GM23338 (cell line): ENCODE measurements at regions not wholly inside any gene's neighbourhood (a gene's known extent, or its start where the extent isn't known, plus 50 kb on each side); places are given as distances from the start of the nearest gene placed in this dataset.

ENCODE experiments used
- ATAC-seq: fragments of 200-7000 bp; cut with Tn5 transposase; 3 replicates; pipeline ENCODE4 v1.9.1; 2020
- DNase-seq: peaks from one replicate; pipeline ENCODE4 v3.0.0-alpha.2; 2015; ENCODE audit warnings: low spot score
- H2AFZ ChIP-seq: fragments of 200-600 bp; sonication (generic); 2 replicates; pipeline ENCODE4 v1.8.0; 2016; ENCODE audit warnings: antibody characterized with exemption, mild to moderate bottlenecking, moderate library complexity
- H3F3A ChIP-seq: fragments of 200-600 bp; sonication (generic); replicated peaks from 2 replicates; pipeline ENCODE4 v1.8.0; 2017; ENCODE audit warnings: antibody characterized with exemption, mixed run types, low read depth
- H3K27ac ChIP-seq: fragments of 200-600 bp; sonication (generic); 2 replicates; pipeline ENCODE4 v1.6.1; 2016; ENCODE audit warnings: low read depth
- H3K27me3 ChIP-seq: fragments of 200-600 bp; sonication (generic); 2 replicates; pipeline ENCODE4 v1.8.0; 2016; ENCODE audit warnings: mild to moderate bottlenecking, mixed run types, moderate library complexity; ENCODE audit not compliant: insufficient read depth
- H3K36me3 ChIP-seq: fragments of 200-600 bp; sonication (generic); 2 replicates; pipeline ENCODE4 v1.8.0; 2016; ENCODE audit warnings: mild to moderate bottlenecking; ENCODE audit not compliant: insufficient read depth
- H3K4me1 ChIP-seq: fragments of 200-600 bp; sonication (generic); 2 replicates; pipeline ENCODE4 v1.8.0; 2016; ENCODE audit warnings: mild to moderate bottlenecking, moderate library complexity; ENCODE audit not compliant: insufficient read depth
- H3K4me2 ChIP-seq: fragments of 200-600 bp; sonication (generic); 2 replicates; pipeline ENCODE4 v1.7.1; 2017; ENCODE audit warnings: mixed run types
- H3K4me3 ChIP-seq: fragments of 200-600 bp; sonication (generic); 2 replicates; pipeline ENCODE4 v1.6.1; 2016; ENCODE audit warnings: mixed run types
- H3K79me2 ChIP-seq: fragments of 200-600 bp; sonication (generic); replicated peaks from 2 replicates; pipeline ENCODE4 v1.8.0; 2017; ENCODE audit warnings: mild to moderate bottlenecking; ENCODE audit not compliant: insufficient read depth
- H3K9me2 ChIP-seq: fragments of 200-600 bp; sonication (generic); 2 replicates; pipeline ENCODE4 v1.8.0; 2017; ENCODE audit not compliant: insufficient read depth
- H4K20me1 ChIP-seq: fragments of 200-600 bp; sonication (generic); replicated peaks from 2 replicates; pipeline ENCODE4 v1.8.0; 2017; ENCODE audit warnings: mild to moderate bottlenecking; ENCODE audit not compliant: insufficient read depth
- H3K27ac Mint-ChIP-seq: 2 replicates; pipeline ENCODE4 v1.8.0; 2020; ENCODE audit warnings: inconsistent platforms, mild to moderate bottlenecking, moderate library complexity, mixed read lengths
- H3K27me3 Mint-ChIP-seq: 3 replicates; pipeline ENCODE4 v1.8.0; 2022; ENCODE audit warnings: low read depth, mild to moderate bottlenecking, moderate library complexity, mixed read lengths, inconsistent platforms; ENCODE audit not compliant: insufficient read depth, poor library complexity
- H3K36me3 Mint-ChIP-seq: 3 replicates; pipeline ENCODE4 v1.8.0; 2021; ENCODE audit warnings: low read depth, mild to moderate bottlenecking, inconsistent platforms, moderate library complexity, mixed read lengths
- H3K4me1 Mint-ChIP-seq: 3 replicates; pipeline ENCODE4 v1.8.0; 2020; ENCODE audit warnings: mild to moderate bottlenecking, inconsistent platforms, mixed read lengths
- H3K4me3 Mint-ChIP-seq: 3 replicates; pipeline ENCODE4 v1.8.0; 2021; ENCODE audit warnings: moderate library complexity, mild to moderate bottlenecking, inconsistent platforms, mixed read lengths
- H3K9me3 Mint-ChIP-seq: 3 replicates; pipeline ENCODE4 v1.8.0; 2020; ENCODE audit warnings: moderate library complexity, mild to moderate bottlenecking, inconsistent platforms, mixed read lengths
- CREB1 ChIP-seq: fragments of 250-450 bp; sonication (Bioruptor Pico); IDR thresholded peaks from 2 replicates; pipeline ENCODE4 v1.5.0; 2020; ENCODE audit warnings: low read depth, mild to moderate bottlenecking, moderate library complexity
- EZH2 ChIP-seq: fragments of 200-600 bp; sonication (generic); IDR thresholded peaks from one replicate; pipeline ENCODE4 v1.8.0; 2017; ENCODE audit warnings: antibody characterized with exemption, mild to moderate bottlenecking, low read depth; ENCODE audit not compliant: unreplicated experiment
- EZH2phosphoT487 ChIP-seq: fragments of 200-600 bp; sonication (generic); IDR thresholded peaks from one replicate; pipeline ENCODE4 v1.8.1; 2018; ENCODE audit warnings: antibody characterized with exemption; ENCODE audit not compliant: unreplicated experiment
- JUNB ChIP-seq: IDR thresholded peaks from one replicate; pipeline ENCODE4 v1.6.1; 2016; ENCODE audit warnings: antibody characterized with exemption; ENCODE audit not compliant: unreplicated experiment
- NANOG ChIP-seq: IDR thresholded peaks from 2 replicates; pipeline ENCODE4 v1.6.1; 2016; ENCODE audit warnings: antibody characterized with exemption, borderline replicate concordance
- POLR2AphosphoS5 ChIP-seq: IDR thresholded peaks from 2 replicates; pipeline ENCODE4 v1.6.1; 2016; ENCODE audit warnings: antibody characterized with exemption, low read depth
- STAT1 ChIP-seq: IDR thresholded peaks from one replicate; pipeline ENCODE4 v1.6.1; 2016; ENCODE audit warnings: antibody characterized with exemption; ENCODE audit not compliant: unreplicated experiment
- ZNF114 ChIP-seq: fragments of 250-450 bp; sonication (Bioruptor Pico); IDR thresholded peaks from 2 replicates; pipeline ENCODE4 v1.5.0; 2020; ENCODE audit warnings: mild to moderate bottlenecking, moderate library complexity
- ZNF331 ChIP-seq: fragments of 250-450 bp; sonication (Bioruptor Pico); IDR thresholded peaks from 2 replicates; pipeline ENCODE4 v1.5.0; 2020; ENCODE audit warnings: low read depth, mild to moderate bottlenecking, moderate library complexity
- TF ChIP-seq, protein P1 (sequence below): IDR thresholded peaks from one replicate; pipeline ENCODE4 v1.6.1; 2018; ENCODE audit warnings: antibody characterized with exemption; ENCODE audit not compliant: unreplicated experiment
- TF ChIP-seq, protein P2 (sequence below), 2 experiments: fragments of 200-600 bp in 1 of 2; sonication (generic) in 1 of 2; conservative IDR thresholded peaks; 2 replicates each; pipeline versions ENCODE4 v1.5.1 to v1.6.1; 2016 to 2017; ENCODE audit warnings: antibody characterized with exemption in 2 of 2, low read depth in 2 of 2, mild to moderate bottlenecking in 2 of 2, moderate library complexity in 1 of 2
- TF ChIP-seq, protein P3 (sequence below): IDR thresholded peaks from 2 replicates; pipeline ENCODE4 v1.6.1; 2016; ENCODE audit warnings: antibody characterized with exemption
- TF ChIP-seq, protein P4 (sequence below): fragments of 250-450 bp; sonication (Bioruptor Pico); IDR thresholded peaks from 2 replicates; pipeline ENCODE4 v1.5.0; 2020; ENCODE audit warnings: mild to moderate bottlenecking, moderate library complexity

DNA sequence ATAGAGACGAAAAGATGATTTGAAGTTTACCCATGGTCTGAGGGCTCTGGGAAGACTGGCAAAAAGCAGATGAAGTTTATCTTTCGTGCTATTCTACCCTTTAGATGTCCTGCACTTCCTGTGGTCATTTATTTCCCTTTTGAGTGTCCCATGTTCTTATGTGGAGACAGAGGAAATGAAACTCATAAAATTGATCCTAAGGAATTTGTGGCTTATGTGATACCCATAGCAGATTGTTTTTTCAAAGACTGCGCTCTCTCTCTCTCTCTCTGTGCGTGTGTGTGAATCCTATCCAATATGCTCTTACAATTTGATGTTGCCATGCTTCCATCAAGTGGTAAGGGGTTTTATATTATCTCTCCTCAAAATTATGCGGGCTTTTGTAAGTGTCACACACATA, 607.5 kb upstream of the DPPA4 start:
- Histone ChIP-seq H3K4me2 (no peak overlapping the region), H3K36me3 (no peaks in the 10 kb centered on the region), H3K9me2 (no peaks in the 10 kb centered on the region), H3K79me2 (no peaks in the 10 kb centered on the region), H4K20me1 (no peaks in the 10 kb centered on the region), H3F3A (no peaks in the 10 kb centered on the region), H3K27me3 (no peaks in the 10 kb centered on the region), H3K4me1 (no peaks in the 10 kb centered on the region), H3K4me3 (no peak overlapping the region), H2AFZ (peak overlapping the region; percentile 1; the same call in 1 of the 2 replicates), H3K27ac (no peak overlapping the region)
- H3K27ac Mint-ChIP-seq: no peak overlapping the region
- 0 out of 3 replicates have a peak, but pooled peaks cover 2% of the 10 kb centered on the region for H3K9me3 Mint-ChIP-seq
- H3K36me3 Mint-ChIP-seq: no peaks in the 10 kb centered on the region
- ATAC-seq (no peak), DNase-seq (no peak)
- no peak overlapping the region for H3K4me3 Mint-ChIP-seq
- TF ChIP-seq, protein P1, sequence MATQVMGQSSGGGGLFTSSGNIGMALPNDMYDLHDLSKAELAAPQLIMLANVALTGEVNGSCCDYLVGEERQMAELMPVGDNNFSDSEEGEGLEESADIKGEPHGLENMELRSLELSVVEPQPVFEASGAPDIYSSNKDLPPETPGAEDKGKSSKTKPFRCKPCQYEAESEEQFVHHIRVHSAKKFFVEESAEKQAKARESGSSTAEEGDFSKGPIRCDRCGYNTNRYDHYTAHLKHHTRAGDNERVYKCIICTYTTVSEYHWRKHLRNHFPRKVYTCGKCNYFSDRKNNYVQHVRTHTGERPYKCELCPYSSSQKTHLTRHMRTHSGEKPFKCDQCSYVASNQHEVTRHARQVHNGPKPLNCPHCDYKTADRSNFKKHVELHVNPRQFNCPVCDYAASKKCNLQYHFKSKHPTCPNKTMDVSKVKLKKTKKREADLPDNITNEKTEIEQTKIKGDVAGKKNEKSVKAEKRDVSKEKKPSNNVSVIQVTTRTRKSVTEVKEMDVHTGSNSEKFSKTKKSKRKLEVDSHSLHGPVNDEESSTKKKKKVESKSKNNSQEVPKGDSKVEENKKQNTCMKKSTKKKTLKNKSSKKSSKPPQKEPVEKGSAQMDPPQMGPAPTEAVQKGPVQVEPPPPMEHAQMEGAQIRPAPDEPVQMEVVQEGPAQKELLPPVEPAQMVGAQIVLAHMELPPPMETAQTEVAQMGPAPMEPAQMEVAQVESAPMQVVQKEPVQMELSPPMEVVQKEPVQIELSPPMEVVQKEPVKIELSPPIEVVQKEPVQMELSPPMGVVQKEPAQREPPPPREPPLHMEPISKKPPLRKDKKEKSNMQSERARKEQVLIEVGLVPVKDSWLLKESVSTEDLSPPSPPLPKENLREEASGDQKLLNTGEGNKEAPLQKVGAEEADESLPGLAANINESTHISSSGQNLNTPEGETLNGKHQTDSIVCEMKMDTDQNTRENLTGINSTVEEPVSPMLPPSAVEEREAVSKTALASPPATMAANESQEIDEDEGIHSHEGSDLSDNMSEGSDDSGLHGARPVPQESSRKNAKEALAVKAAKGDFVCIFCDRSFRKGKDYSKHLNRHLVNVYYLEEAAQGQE: no peak
- TF ChIP-seq, protein P2, sequence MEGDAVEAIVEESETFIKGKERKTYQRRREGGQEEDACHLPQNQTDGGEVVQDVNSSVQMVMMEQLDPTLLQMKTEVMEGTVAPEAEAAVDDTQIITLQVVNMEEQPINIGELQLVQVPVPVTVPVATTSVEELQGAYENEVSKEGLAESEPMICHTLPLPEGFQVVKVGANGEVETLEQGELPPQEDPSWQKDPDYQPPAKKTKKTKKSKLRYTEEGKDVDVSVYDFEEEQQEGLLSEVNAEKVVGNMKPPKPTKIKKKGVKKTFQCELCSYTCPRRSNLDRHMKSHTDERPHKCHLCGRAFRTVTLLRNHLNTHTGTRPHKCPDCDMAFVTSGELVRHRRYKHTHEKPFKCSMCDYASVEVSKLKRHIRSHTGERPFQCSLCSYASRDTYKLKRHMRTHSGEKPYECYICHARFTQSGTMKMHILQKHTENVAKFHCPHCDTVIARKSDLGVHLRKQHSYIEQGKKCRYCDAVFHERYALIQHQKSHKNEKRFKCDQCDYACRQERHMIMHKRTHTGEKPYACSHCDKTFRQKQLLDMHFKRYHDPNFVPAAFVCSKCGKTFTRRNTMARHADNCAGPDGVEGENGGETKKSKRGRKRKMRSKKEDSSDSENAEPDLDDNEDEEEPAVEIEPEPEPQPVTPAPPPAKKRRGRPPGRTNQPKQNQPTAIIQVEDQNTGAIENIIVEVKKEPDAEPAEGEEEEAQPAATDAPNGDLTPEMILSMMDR (conservative IDR thresholded peaks at IDR 0.05; ENCODE audit: low read depth in 2 of 2): no peak
- no peak for TF ChIP-seq ZNF114 (CRISPR knock-in tag)
- TF ChIP-seq EZH2phosphoT487: no peak
- TF ChIP-seq EZH2: no peak
- no peak for TF ChIP-seq NANOG
- TF ChIP-seq, protein P3, sequence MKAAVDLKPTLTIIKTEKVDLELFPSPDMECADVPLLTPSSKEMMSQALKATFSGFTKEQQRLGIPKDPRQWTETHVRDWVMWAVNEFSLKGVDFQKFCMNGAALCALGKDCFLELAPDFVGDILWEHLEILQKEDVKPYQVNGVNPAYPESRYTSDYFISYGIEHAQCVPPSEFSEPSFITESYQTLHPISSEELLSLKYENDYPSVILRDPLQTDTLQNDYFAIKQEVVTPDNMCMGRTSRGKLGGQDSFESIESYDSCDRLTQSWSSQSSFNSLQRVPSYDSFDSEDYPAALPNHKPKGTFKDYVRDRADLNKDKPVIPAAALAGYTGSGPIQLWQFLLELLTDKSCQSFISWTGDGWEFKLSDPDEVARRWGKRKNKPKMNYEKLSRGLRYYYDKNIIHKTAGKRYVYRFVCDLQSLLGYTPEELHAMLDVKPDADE: no peak
- no peak for TF ChIP-seq ZNF331 (CRISPR knock-in tag)
- no peak for TF ChIP-seq JUNB
- TF ChIP-seq STAT1: no peak
- TF ChIP-seq, protein P4, sequence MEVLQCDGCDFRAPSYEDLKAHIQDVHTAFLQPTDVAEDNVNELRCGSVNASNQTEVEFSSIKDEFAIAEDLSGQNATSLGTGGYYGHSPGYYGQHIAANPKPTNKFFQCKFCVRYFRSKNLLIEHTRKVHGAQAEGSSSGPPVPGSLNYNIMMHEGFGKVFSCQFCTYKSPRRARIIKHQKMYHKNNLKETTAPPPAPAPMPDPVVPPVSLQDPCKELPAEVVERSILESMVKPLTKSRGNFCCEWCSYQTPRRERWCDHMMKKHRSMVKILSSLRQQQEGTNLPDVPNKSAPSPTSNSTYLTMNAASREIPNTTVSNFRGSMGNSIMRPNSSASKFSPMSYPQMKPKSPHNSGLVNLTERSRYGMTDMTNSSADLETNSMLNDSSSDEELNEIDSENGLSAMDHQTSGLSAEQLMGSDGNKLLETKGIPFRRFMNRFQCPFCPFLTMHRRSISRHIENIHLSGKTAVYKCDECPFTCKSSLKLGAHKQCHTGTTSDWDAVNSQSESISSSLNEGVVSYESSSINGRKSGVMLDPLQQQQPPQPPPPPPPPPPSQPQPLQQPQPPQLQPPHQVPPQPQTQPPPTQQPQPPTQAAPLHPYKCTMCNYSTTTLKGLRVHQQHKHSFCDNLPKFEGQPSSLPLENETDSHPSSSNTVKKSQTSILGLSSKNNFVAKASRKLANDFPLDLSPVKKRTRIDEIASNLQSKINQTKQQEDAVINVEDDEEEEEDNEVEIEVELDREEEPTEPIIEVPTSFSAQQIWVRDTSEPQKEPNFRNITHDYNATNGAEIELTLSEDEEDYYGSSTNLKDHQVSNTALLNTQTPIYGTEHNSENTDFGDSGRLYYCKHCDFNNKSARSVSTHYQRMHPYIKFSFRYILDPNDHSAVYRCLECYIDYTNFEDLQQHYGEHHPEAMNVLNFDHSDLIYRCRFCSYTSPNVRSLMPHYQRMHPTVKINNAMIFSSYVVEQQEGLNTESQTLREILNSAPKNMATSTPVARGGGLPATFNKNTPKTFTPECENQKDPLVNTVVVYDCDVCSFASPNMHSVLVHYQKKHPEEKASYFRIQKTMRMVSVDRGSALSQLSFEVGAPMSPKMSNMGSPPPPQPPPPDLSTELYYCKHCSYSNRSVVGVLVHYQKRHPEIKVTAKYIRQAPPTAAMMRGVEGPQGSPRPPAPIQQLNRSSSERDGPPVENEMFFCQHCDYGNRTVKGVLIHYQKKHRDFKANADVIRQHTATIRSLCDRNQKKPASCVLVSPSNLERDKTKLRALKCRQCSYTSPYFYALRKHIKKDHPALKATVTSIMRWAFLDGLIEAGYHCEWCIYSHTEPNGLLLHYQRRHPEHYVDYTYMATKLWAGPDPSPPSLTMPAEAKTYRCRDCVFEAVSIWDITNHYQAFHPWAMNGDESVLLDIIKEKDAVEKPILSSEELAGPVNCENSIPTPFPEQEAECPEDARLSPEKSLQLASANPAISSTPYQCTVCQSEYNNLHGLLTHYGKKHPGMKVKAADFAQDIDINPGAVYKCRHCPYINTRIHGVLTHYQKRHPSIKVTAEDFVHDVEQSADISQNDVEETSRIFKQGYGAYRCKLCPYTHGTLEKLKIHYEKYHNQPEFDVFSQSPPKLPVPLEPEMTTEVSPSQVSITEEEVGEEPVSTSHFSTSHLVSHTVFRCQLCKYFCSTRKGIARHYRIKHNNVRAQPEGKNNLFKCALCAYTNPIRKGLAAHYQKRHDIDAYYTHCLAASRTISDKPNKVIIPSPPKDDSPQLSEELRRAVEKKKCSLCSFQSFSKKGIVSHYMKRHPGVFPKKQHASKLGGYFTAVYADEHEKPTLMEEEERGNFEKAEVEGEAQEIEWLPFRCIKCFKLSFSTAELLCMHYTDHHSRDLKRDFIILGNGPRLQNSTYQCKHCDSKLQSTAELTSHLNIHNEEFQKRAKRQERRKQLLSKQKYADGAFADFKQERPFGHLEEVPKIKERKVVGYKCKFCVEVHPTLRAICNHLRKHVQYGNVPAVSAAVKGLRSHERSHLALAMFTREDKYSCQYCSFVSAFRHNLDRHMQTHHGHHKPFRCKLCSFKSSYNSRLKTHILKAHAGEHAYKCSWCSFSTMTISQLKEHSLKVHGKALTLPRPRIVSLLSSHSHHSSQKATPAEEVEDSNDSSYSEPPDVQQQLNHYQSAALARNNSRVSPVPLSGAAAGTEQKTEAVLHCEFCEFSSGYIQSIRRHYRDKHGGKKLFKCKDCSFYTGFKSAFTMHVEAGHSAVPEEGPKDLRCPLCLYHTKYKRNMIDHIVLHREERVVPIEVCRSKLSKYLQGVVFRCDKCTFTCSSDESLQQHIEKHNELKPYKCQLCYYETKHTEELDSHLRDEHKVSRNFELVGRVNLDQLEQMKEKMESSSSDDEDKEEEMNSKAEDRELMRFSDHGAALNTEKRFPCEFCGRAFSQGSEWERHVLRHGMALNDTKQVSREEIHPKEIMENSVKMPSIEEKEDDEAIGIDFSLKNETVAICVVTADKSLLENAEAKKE (CRISPR knock-in tag): no peak
- TF ChIP-seq CREB1 (CRISPR knock-in tag): no peak
- TF ChIP-seq POLR2AphosphoS5: no peak
- H3K4me1 Mint-ChIP-seq: no peaks in the 10 kb centered on the region
- H3K27me3 Mint-ChIP-seq: peaks cover 2% of the 10 kb centered on the region
